ENCODE measurements at regions not wholly inside any gene's neighbourhood (a gene's known extent, or its start where the extent isn't known, plus 50 kb on each side); places are given as distances from the start of the nearest gene placed in this dataset.

DNA sequence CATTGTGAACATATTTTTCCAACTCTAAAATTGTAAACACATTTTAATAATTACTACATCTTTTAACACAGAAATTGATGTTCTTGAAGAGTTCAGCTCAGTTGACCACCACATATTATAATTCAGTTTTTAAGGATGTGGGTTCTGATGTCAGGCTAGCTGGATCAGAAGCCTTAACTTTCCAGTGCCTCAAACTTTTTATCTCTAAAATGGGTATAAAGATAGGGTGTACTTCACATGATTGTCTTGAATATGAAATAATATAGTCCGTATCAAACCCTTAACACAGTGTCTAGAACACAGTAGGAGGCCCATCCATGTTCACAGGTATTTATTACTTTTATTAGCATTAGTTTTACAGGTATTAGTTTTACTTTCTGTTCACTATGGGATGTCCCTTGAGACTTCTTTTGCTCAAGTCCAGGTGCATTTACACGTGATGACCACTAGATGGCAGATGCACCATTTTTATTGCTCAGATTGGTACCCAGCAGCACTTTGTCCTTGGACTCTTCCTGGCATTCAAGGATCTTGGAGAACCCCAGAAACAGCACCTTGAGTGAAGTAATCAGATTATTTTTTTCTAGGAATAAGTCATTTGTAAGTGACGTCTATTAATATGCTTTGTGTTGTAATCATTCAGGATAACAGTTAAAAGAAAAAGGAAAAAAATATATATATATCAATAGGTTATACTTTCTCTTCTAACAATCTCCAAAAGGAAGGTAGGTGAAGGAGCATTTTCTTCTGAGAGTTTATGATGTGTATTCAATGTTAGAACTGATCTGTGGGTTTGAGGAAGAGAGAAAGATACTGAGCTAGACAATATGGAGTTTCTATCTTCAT lies 580.2 kb downstream of the ETNK1 start:
- no peak overlapping the region for H2BK15ac ChIP-seq (ENCODE audit: low read depth, low read length)
- H3K79me1 ChIP-seq (ENCODE audit: low read depth in 1 of 2, low read length in 2 of 2) = no peaks in the 10 kb centered on the region
- ChIA-PET POLR2A (ENCODE audit: unreplicated experiment) (no interaction called here), CTCF (interaction anchor here (0.7 kb wide), 1 partner anchor 520 kb away, joined by 4 read pairs; no protein-coding TSS in a partner anchor)
- dilution Hi-C loops (cut with HindIII; ENCODE audit: low sequenced_read_pairs, unreplicated experiment) (no loop called here), in situ Hi-C loops (cut with MboI; ENCODE audit: low sequenced_read_pairs) (loop anchor here (5.0 to 25.0 kb wide), 2 partner anchors 1577 to 1932 kb away; no protein-coding TSS in a partner anchor), intact Hi-C loops (cut with micrococcal nuclease) (loop anchor here (1.0 to 10.0 kb wide), 6 partner anchors 348 to 1740 kb away; partner anchors contain the start of gene BCAT1)
- H2BK20ac ChIP-seq (ENCODE audit: low read depth, low read length) = no peak overlapping the region
- H2AFZ ChIP-seq (replicated peaks; ENCODE audit: low read length, poor library complexity) = no peak overlapping the region
- ATAC-seq (ENCODE audit: low read depth) (peak; percentile 93), DNase-seq (peak; percentile 67)
- BruUV-seq (replicated peaks) = no TSS peak
- H3K18ac ChIP-seq (ENCODE audit: low read depth, low read length) = no peak overlapping the region
- no peak overlapping the region for H3K56ac ChIP-seq (ENCODE audit: extremely low read depth, insufficient read depth, low read length)
- no peak overlapping the region for H2BK120ac ChIP-seq (ENCODE audit: low read depth, low read length)
- H2BK5ac ChIP-seq (ENCODE audit: low read depth, low read length, poor library complexity, severe bottlenecking) = no peak overlapping the region
- H3K14ac ChIP-seq (replicated peaks; ENCODE audit: low read depth, low read length) = no peak overlapping the region
- H3K4me2 ChIP-seq (ENCODE audit: low read depth, low read length) = no peak overlapping the region
- H3K9me1 ChIP-seq (ENCODE audit: insufficient read depth, low read length) = no peaks in the 10 kb centered on the region
- no peaks in the 10 kb centered on the region for H3K4me1 ChIP-seq (ENCODE audit: control insufficient read depth, insufficient read depth, low read length)
- H4K8ac ChIP-seq (ENCODE audit: low read depth in 2 of 2, low read length in 2 of 2) = no peak overlapping the region
- no peaks in the 10 kb centered on the region; the same call in 1 of the 2 replicates for H3K9me3 ChIP-seq (ENCODE audit: control insufficient read depth, insufficient read depth, low read length)
- no peaks in the 10 kb centered on the region for H3K36me3 ChIP-seq (ENCODE audit: control insufficient read depth, insufficient read depth, low read length)
- no CpG with 5 or more reads among the region's 3 CpGs for whole genome bisulfite sequencing, 2 experiments (ENCODE audit: extremely low coverage in 2 of 2, insufficient read length in 1 of 2)
- H2AK5ac ChIP-seq (ENCODE audit: low read depth, low read length) = no peak overlapping the region
- no peak overlapping the region for H2AK9ac ChIP-seq (replicated peaks; ENCODE audit: low read depth, low read length, poor library complexity)
- TF ChIP-seq BHLHE40 (IDR thresholded peaks at IDR 0.05; ENCODE audit: low read depth, low read length) (no peak), RAD21 (IDR thresholded peaks at IDR 0.05; ENCODE audit: low read length) (peak; percentile 80), NFE2L2 (IDR thresholded peaks at IDR 0.05; ENCODE audit: low read depth, low read length) (no peak), POLR2A (IDR thresholded peaks at IDR 0.05; ENCODE audit: low read depth, low read length) (no peak), CEBPB (IDR thresholded peaks at IDR 0.05; ENCODE audit: low read depth, low read length) (no peak), SMC3 (IDR thresholded peaks at IDR 0.05; ENCODE audit: low read depth, low read length) (peak; percentile 60), RFX5 (IDR thresholded peaks at IDR 0.05; ENCODE audit: low read depth, low read length) (no peak), MAZ (IDR thresholded peaks at IDR 0.05; ENCODE audit: borderline replicate concordance, low read depth, low read length) (no peak)
- TF ChIP-seq, protein P1, sequence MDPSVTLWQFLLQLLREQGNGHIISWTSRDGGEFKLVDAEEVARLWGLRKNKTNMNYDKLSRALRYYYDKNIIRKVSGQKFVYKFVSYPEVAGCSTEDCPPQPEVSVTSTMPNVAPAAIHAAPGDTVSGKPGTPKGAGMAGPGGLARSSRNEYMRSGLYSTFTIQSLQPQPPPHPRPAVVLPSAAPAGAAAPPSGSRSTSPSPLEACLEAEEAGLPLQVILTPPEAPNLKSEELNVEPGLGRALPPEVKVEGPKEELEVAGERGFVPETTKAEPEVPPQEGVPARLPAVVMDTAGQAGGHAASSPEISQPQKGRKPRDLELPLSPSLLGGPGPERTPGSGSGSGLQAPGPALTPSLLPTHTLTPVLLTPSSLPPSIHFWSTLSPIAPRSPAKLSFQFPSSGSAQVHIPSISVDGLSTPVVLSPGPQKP (IDR thresholded peaks at IDR 0.05; ENCODE audit: borderline replicate concordance, low read depth, low read length) = no peak
- TF ChIP-seq, protein P2, sequence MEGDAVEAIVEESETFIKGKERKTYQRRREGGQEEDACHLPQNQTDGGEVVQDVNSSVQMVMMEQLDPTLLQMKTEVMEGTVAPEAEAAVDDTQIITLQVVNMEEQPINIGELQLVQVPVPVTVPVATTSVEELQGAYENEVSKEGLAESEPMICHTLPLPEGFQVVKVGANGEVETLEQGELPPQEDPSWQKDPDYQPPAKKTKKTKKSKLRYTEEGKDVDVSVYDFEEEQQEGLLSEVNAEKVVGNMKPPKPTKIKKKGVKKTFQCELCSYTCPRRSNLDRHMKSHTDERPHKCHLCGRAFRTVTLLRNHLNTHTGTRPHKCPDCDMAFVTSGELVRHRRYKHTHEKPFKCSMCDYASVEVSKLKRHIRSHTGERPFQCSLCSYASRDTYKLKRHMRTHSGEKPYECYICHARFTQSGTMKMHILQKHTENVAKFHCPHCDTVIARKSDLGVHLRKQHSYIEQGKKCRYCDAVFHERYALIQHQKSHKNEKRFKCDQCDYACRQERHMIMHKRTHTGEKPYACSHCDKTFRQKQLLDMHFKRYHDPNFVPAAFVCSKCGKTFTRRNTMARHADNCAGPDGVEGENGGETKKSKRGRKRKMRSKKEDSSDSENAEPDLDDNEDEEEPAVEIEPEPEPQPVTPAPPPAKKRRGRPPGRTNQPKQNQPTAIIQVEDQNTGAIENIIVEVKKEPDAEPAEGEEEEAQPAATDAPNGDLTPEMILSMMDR (conservative IDR thresholded peaks at IDR 0.05; ENCODE audit: low read depth, low read length) = peak; percentile 78
- no peaks in the 10 kb centered on the region for H3K27me3 ChIP-seq (ENCODE audit: control insufficient read depth, insufficient read depth, low read length)
- H4K5ac ChIP-seq (ENCODE audit: low read depth, low read length) = no peak overlapping the region
- H3K4me3 ChIP-seq (ENCODE audit: insufficient read depth, low read depth, low read length) = no peak overlapping the region
- no peak overlapping the region for H3K23ac ChIP-seq (ENCODE audit: low read depth, low read length)
- H4K20me1 ChIP-seq (ENCODE audit: insufficient read depth, low read length) = no peaks in the 10 kb centered on the region
- H3K9ac ChIP-seq (ENCODE audit: low read depth, low read length) = no peak overlapping the region
- no peak overlapping the region for H3K4ac ChIP-seq (ENCODE audit: low read depth, low read length)
- H4K91ac ChIP-seq (ENCODE audit: insufficient read depth, low read depth, low read length) = no peak overlapping the region
- H3K27ac ChIP-seq (ENCODE audit: insufficient read depth, low read length) = no peak overlapping the region
